HepG2 (cell line): ENCODE measurements at regions not wholly inside any gene's neighbourhood (a gene's known extent, or its start where the extent isn't known, plus 50 kb on each side); places are given as distances from the start of the nearest gene placed in this dataset.

Experiments used
- FOXA3 ChIP-seq: IDR thresholded peaks from 2 replicates; pipeline ENCODE4 v1.6.1; 2016; ENCODE audit warnings: missing genetic modification reagents, missing compliant biosample characterization
- FOXJ3 ChIP-seq: sonication (generic); formaldehyde crosslinking; IDR thresholded peaks from 2 replicates; pipeline ENCODE4 v1.4.0; 2020; ENCODE audit warnings: missing genetic modification reagents, mild to moderate bottlenecking, borderline replicate concordance
- FOXK1 ChIP-seq: sonication (generic); formaldehyde crosslinking; IDR thresholded peaks from 2 replicates; pipeline ENCODE4 v1.4.0; 2020; ENCODE audit warnings: low read depth, missing genetic modification reagents, borderline replicate concordance
- GFI1 ChIP-seq: sonication (generic); formaldehyde crosslinking; IDR thresholded peaks from 2 replicates; pipeline ENCODE4 v1.5.0; 2020; ENCODE audit warnings: missing genetic modification reagents, mild to moderate bottlenecking, borderline replicate concordance
- GLI4 ChIP-seq: sonication (generic); formaldehyde crosslinking; IDR thresholded peaks from 2 replicates; pipeline ENCODE4 v1.5.1; 2020; ENCODE audit warnings: missing genetic modification reagents, mild to moderate bottlenecking, moderate library complexity, borderline replicate concordance
- HHEX ChIP-seq: IDR thresholded peaks from 2 replicates; pipeline ENCODE4 v1.6.1; 2016; ENCODE audit warnings: control low read depth
- HIC2 ChIP-seq: sonication (generic); formaldehyde crosslinking; IDR thresholded peaks from 2 replicates; pipeline ENCODE4 v1.9.0; 2022; ENCODE audit warnings: low read depth, missing genetic modification reagents
- ISL2 ChIP-seq: sonication (generic); formaldehyde crosslinking; IDR thresholded peaks from 2 replicates; pipeline ENCODE4 v1.5.0; 2020; ENCODE audit warnings: missing genetic modification reagents
- MEIS2 ChIP-seq: sonication (generic); formaldehyde crosslinking; IDR thresholded peaks from 2 replicates; pipeline ENCODE4 v1.9.0; 2021; ENCODE audit warnings: mild to moderate bottlenecking, missing genetic modification reagents
- NR2F1 ChIP-seq, 2 experiments: fragments of 450-650 bp in 1 of 2; formaldehyde crosslinking in 1 of 2; IDR thresholded peaks; 2 replicates each; pipeline versions ENCODE4 v1.5.0 to v1.6.1; 2016 to 2020; ENCODE audit warnings: mild to moderate bottlenecking in 1 of 2, missing compliant biosample characterization in 1 of 2, missing genetic modification reagents in 1 of 2, moderate library complexity in 1 of 2
- PAX8 ChIP-seq: sonication (generic); formaldehyde crosslinking; IDR thresholded peaks from 2 replicates; pipeline ENCODE4 v1.8.0; 2022; ENCODE audit warnings: mild to moderate bottlenecking, missing genetic modification reagents, borderline replicate concordance
- RFXAP ChIP-seq: sonication (generic); formaldehyde crosslinking; IDR thresholded peaks from 2 replicates; pipeline ENCODE4 v1.4.0; 2020; ENCODE audit warnings: missing genetic modification reagents, borderline replicate concordance
- RNF2 ChIP-seq: fragments of 450-650 bp; conservative IDR thresholded peaks from 2 replicates; pipeline ENCODE4 v1.6.1; 2016; ENCODE audit warnings: low read depth
- SALL1 ChIP-seq: sonication (generic); formaldehyde crosslinking; IDR thresholded peaks from 2 replicates; pipeline ENCODE4 v1.8.0; 2022; ENCODE audit warnings: mild to moderate bottlenecking, missing genetic modification reagents
- SP5 ChIP-seq: IDR thresholded peaks from 2 replicates; pipeline ENCODE4 v1.6.1; 2016; ENCODE audit warnings: low read depth, borderline replicate concordance
- TBX3 ChIP-seq: fragments of 450-650 bp; IDR thresholded peaks from 2 replicates; pipeline ENCODE4 v1.6.1; 2017; ENCODE audit warnings: antibody characterized with exemption, mild to moderate bottlenecking, inconsistent platforms, borderline replicate concordance
- ZNF101 ChIP-seq: sonication (generic); formaldehyde crosslinking; IDR thresholded peaks from 2 replicates; pipeline ENCODE4 v1.4.0; 2020; ENCODE audit warnings: mild to moderate bottlenecking, low read depth, missing genetic modification reagents, borderline replicate concordance
- ZNF138 ChIP-seq: sonication (generic); formaldehyde crosslinking; IDR thresholded peaks from 2 replicates; pipeline ENCODE4 v1.5.0; 2020; ENCODE audit warnings: mild to moderate bottlenecking, low read depth, missing genetic modification reagents
- ZNF446 ChIP-seq: sonication (generic); formaldehyde crosslinking; IDR thresholded peaks from 2 replicates; pipeline ENCODE4 v1.5.0; 2020; ENCODE audit warnings: mild to moderate bottlenecking, missing genetic modification reagents
- ZNF503 ChIP-seq: sonication (generic); formaldehyde crosslinking; IDR thresholded peaks from 2 replicates; pipeline ENCODE4 v1.4.0; 2020; ENCODE audit warnings: missing genetic modification reagents
- ZNF609 ChIP-seq: sonication (generic); formaldehyde crosslinking; IDR thresholded peaks from 2 replicates; pipeline ENCODE4 v1.4.0; 2020; ENCODE audit warnings: mild to moderate bottlenecking, missing genetic modification reagents, borderline replicate concordance

DNA sequence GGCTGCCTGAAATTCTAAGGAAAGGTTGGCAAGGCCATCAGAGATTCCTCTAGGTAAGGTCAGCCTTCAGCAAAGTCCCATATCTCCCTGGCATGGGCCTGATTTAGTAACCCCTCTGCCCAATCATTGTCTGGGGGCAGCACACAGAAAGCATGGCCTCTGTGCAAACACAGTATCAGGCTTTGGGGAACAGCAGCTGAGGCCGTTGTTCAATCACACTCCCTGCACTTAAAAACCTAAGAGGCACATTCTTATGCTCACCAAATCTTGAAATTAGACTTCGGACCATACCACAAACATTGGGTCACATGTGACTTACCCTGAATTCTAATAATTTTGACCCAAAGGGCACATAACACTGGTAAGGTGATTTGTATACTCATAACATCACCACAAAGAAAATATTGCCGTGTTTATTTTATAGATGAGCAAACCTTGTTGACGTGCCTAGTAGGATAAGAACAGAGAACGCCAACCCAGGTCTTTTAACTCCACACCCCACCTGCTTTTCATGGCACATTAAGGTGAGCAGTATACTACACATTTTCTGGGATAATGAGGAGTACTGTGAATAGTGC, 212.7 kb downstream of the HNMT start (continued):
- TF ChIP-seq RFXAP (CRISPR knock-in tag) (no peak), GFI1 (no peak), HIC2 (CRISPR knock-in tag) (no peak; the same call in 1 of the 2 replicates), SP5 (CRISPR knock-in tag) (no peak), HHEX (CRISPR knock-in tag) (peak; percentile 84), FOXK1 (no peak), ZNF503 (CRISPR knock-in tag) (0 out of 2 replicates have a peak, but pooled peaks have one; percentile 25), ZNF138 (CRISPR knock-in tag) (no peak), FOXJ3 (CRISPR knock-in tag) (peak; percentile 54; the same call in 1 of the 2 replicates), GLI4 (no peak), PAX8 (no peak), RNF2 (no peak), MEIS2 (no peak), ZNF446 (CRISPR knock-in tag) (no peak), NR2F1 (CRISPR knock-in tag; IDR thresholded peaks at IDR 0.05) (peak in 1 of 2 experiments; percentile 51; a peak in 1 of 4 replicates), FOXA3 (peak; percentile 40; the same call in 1 of the 2 replicates), ZNF101 (no peak), SALL1 (CRISPR knock-in tag) (peak; percentile 34), TBX3 (peak; percentile 52; the same call in 1 of the 2 replicates), ISL2 (CRISPR knock-in tag) (0 out of 2 replicates have a peak, but pooled peaks have one; percentile 37), ZNF609 (peak; percentile 77)
